ENCODE measurements at regions not wholly inside any gene's neighbourhood (a gene's known extent, or its start where the extent isn't known, plus 50 kb on each side); places are given as distances from the start of the nearest gene placed in this dataset.

- TF ChIP-seq, protein P1, sequence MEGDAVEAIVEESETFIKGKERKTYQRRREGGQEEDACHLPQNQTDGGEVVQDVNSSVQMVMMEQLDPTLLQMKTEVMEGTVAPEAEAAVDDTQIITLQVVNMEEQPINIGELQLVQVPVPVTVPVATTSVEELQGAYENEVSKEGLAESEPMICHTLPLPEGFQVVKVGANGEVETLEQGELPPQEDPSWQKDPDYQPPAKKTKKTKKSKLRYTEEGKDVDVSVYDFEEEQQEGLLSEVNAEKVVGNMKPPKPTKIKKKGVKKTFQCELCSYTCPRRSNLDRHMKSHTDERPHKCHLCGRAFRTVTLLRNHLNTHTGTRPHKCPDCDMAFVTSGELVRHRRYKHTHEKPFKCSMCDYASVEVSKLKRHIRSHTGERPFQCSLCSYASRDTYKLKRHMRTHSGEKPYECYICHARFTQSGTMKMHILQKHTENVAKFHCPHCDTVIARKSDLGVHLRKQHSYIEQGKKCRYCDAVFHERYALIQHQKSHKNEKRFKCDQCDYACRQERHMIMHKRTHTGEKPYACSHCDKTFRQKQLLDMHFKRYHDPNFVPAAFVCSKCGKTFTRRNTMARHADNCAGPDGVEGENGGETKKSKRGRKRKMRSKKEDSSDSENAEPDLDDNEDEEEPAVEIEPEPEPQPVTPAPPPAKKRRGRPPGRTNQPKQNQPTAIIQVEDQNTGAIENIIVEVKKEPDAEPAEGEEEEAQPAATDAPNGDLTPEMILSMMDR (IDR thresholded peaks at IDR 0.05) = no peak
- no peak overlapping the region for H3K27ac ChIP-seq
- H3K9me3 ChIP-seq = no peaks in the 10 kb centered on the region
- no peak for DNase-seq
- no peaks in the 10 kb centered on the region for H3K4me1 ChIP-seq
- H3K36me3 ChIP-seq = no peaks in the 10 kb centered on the region
- H3K27me3 ChIP-seq = no peaks in the 10 kb centered on the region
- H3K4me3 ChIP-seq = no peak overlapping the region
- intact Hi-C loops (cut with DNase I; ENCODE audit: low total_unique reads) = no loop called here
These were observed 83.5 kb upstream of the PPARGC1A start for GRCh38 chr4:23973308-23973855.

GRCh38 chr4:23972805-23973204 lies 83.0 kb upstream of the PPARGC1A start:
- no peaks in the 10 kb centered on the region for H3K9me3 ChIP-seq
- no peaks in the 10 kb centered on the region for H3K27me3 ChIP-seq
- H3K27ac ChIP-seq = no peak overlapping the region
- intact Hi-C loops (cut with DNase I; ENCODE audit: low total_unique reads) = no loop called here
- TF ChIP-seq, protein P1 (IDR thresholded peaks at IDR 0.05) = no peak
- no peak overlapping the region for H3K4me3 ChIP-seq
- no peaks in the 10 kb centered on the region for H3K4me1 ChIP-seq
- no peaks in the 10 kb centered on the region for H3K36me3 ChIP-seq
- no peak for DNase-seq

DNA sequence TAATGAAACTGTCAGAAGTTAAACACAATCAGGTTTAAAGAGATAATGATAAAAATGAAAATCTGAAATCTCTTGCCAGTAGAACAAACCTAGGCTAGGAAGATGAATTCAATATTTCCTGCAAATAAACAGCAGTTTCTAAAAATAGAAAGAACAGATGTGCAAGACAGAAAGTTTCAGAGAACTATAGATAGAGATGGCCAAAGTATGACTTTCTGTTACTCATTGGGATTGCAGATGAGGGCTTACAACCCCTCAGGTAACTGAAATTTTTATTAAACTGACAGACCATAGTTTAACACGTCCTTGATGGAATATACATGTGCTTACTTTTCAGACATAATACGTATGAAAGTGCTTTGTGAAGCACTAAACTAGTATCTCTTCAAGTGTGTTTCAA lies 82.3 kb upstream of the PPARGC1A start:
- Histone ChIP-seq H3K36me3 (no peaks in the 10 kb centered on the region), H3K27me3 (no peaks in the 10 kb centered on the region), H3K27ac (no peak overlapping the region), H3K4me1 (no peaks in the 10 kb centered on the region), H3K4me3 (no peak overlapping the region), H3K9me3 (no peaks in the 10 kb centered on the region)
- TF ChIP-seq, protein P1 (IDR thresholded peaks at IDR 0.05) = no peak
- intact Hi-C loops (cut with DNase I; ENCODE audit: low total_unique reads) = no loop called here
- DNase-seq = no peak

GRCh38 chr4:23970201-23970850 lies 80.5 kb upstream of the PPARGC1A start:
- no peak overlapping the region for H3K27ac ChIP-seq
- DNase-seq = no peak

DNA sequence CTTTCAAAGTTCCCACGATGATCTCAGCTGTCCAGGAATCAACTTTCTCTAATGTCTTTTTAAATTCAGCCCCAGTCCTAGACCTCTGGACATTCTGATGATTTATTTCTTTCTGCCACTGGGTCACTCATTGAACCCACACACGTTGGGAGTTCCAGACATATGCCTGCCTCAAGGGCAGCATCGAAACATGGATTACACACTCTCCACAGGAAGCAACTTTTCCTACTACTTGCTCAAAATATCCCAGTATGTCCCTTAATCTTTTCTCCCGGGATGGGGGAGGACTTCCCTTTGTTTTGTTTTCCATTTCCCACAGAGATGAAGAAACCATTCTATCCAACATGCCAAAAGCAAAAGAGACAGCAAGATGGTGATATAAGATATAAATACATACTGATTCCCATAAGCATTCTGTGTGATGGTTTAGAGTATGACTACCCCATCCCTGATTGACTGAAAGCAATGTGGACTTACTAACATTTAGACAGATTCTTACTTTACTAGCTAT lies 79.8 kb upstream of the PPARGC1A start:
- no peaks in the 10 kb centered on the region for H3K36me3 ChIP-seq
- no peak overlapping the region for H3K27ac ChIP-seq
- TF ChIP-seq, protein P1 (IDR thresholded peaks at IDR 0.05) = no peak
- no peaks in the 10 kb centered on the region for H3K9me3 ChIP-seq
- H3K4me1 ChIP-seq = no peaks in the 10 kb centered on the region
- no peak for DNase-seq
- no peak overlapping the region for H3K4me3 ChIP-seq
- intact Hi-C loops (cut with DNase I; ENCODE audit: low total_unique reads) = no loop called here
- H3K27me3 ChIP-seq = no peaks in the 10 kb centered on the region

More at GRCh38 chr4:23970201-23970850, 80.5 kb upstream of the PPARGC1A start:
- no peaks in the 10 kb centered on the region for H3K27me3 ChIP-seq
- no peak overlapping the region for H3K4me3 ChIP-seq
- H3K36me3 ChIP-seq = no peaks in the 10 kb centered on the region
- H3K9me3 ChIP-seq = no peaks in the 10 kb centered on the region
- intact Hi-C loops (cut with DNase I; ENCODE audit: low total_unique reads) = no loop called here
- H3K4me1 ChIP-seq = no peaks in the 10 kb centered on the region
- TF ChIP-seq, protein P1 (IDR thresholded peaks at IDR 0.05) = no peak

Measured in tibial artery (tissue), 4 donors.